ENCODE measurements at regions not wholly inside any gene's neighbourhood (a gene's known extent, or its start where the extent isn't known, plus 50 kb on each side); places are given as distances from the start of the nearest gene placed in this dataset.

DNA sequence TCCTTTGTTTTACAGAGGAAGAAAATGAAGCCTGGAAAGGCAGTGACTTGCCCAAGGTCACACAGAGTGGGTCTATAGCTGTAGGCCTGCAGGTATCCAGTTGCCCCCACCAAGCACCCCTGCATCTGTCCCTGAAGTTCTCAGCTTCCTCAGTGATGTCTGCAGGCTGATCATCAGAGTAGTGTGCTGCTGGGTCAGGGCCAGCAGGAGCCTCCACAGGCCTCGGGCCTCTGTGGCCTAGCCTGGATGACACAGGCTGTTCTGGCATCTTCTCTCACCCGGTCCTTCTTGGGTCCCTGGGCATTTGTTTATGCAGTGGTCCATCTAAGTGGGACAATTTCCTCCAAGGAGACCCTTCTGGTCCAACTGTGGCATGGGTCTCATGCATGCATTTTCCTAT is 74.8 kb upstream of the E2F8 start:
- Histone ChIP-seq H3K27ac (replicated peaks) (no peak overlapping the region), H3K27me3 (ENCODE audit: low read depth) (no peaks in the 10 kb centered on the region), H3K4me1 (peaks cover 4% of the 10 kb centered on the region), H3K36me3 (no peaks in the 10 kb centered on the region), H3K4me3 (no peak overlapping the region), H3K9me3 (replicated peaks) (no peaks in the 10 kb centered on the region)
- TF ChIP-seq, protein P1, sequence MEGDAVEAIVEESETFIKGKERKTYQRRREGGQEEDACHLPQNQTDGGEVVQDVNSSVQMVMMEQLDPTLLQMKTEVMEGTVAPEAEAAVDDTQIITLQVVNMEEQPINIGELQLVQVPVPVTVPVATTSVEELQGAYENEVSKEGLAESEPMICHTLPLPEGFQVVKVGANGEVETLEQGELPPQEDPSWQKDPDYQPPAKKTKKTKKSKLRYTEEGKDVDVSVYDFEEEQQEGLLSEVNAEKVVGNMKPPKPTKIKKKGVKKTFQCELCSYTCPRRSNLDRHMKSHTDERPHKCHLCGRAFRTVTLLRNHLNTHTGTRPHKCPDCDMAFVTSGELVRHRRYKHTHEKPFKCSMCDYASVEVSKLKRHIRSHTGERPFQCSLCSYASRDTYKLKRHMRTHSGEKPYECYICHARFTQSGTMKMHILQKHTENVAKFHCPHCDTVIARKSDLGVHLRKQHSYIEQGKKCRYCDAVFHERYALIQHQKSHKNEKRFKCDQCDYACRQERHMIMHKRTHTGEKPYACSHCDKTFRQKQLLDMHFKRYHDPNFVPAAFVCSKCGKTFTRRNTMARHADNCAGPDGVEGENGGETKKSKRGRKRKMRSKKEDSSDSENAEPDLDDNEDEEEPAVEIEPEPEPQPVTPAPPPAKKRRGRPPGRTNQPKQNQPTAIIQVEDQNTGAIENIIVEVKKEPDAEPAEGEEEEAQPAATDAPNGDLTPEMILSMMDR (IDR thresholded peaks at IDR 0.05; ENCODE audit: borderline replicate concordance), result no peak
- DNase-seq, result no peak
- intact Hi-C loops (cut with micrococcal nuclease), result no loop called here

DNA sequence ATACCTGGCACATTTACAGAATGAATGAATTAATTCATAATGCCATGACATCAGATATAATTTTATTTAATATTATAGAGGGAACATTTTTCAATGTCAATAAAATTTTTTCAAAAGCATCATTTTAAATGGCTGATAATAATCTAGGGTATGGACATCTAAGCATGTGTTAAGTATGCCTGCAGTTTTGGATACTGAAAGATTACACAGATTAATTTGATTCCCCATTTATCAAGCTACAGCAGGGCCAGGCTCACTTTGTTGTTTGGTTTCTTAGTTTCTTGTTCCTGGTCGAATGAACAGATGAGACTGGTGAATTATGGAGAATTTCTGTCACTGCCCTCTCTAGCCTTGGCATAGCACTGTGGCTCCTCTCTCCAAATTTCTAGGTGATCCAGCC is 72.4 kb upstream of the E2F8 start:
- intact Hi-C loops (cut with micrococcal nuclease), result loop anchor here (5.0 kb wide), 1 partner anchor 239 kb away; no protein-coding TSS in a partner anchor
- H3K27me3 ChIP-seq (ENCODE audit: low read depth), result no peaks in the 10 kb centered on the region
- TF ChIP-seq, protein P1 (IDR thresholded peaks at IDR 0.05; ENCODE audit: borderline replicate concordance), result no peak
- no peak overlapping the region for H3K4me3 ChIP-seq
- H3K9me3 ChIP-seq (replicated peaks), result no peaks in the 10 kb centered on the region
- H3K27ac ChIP-seq (replicated peaks), result no peak overlapping the region
- peaks cover 4% of the 10 kb centered on the region for H3K4me1 ChIP-seq
- no peak for DNase-seq
- H3K36me3 ChIP-seq, result no peaks in the 10 kb centered on the region

DNA sequence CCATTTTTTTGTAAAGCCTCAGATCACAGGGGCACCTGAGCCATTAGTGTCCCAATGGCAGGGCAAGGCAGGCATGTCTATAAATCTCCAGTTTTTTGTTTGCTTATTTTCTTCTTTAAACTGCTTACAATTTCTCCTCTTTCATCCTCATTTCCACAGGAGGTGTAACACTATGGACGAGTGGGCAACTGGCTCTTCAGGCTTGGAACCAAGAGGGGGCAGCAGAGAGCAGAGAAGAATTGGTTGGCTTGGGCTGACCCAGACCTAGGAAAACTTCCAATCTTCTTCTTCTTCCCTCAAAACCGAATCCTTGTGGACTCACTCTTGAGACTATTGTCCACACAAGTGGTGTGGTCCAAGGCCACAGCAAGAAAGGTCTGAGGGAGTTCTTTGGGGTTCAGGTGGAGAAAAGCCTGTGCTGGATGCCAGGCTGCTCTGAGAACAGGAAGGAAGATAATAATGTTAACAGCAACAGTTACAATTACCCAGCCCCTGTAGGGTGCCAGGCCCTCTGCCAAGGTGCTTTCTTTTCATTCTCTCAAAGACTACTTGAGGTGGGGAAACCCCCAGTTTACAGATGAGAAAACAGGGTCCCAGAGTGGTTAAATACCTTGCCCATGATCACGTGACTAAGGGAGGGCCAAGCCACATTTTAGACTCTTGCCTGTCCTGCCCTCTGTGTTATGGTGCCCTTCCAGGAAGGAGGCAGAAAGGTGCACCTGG is 70.7 kb upstream of the E2F8 start:
- Histone ChIP-seq H3K4me3 (no peak overlapping the region), H3K36me3 (no peaks in the 10 kb centered on the region), H3K27ac (replicated peaks) (no peak overlapping the region), H3K9me3 (replicated peaks) (no peaks in the 10 kb centered on the region), H3K4me1 (peaks cover 4% of the 10 kb centered on the region), H3K27me3 (ENCODE audit: low read depth) (no peaks in the 10 kb centered on the region)
- intact Hi-C loops (cut with micrococcal nuclease), result loop anchor here (5.0 kb wide), 1 partner anchor 241 kb away; no protein-coding TSS in a partner anchor
- TF ChIP-seq, protein P1 (IDR thresholded peaks at IDR 0.05; ENCODE audit: borderline replicate concordance), result peak; percentile 88
- DNase-seq, result peak; percentile 52

DNA sequence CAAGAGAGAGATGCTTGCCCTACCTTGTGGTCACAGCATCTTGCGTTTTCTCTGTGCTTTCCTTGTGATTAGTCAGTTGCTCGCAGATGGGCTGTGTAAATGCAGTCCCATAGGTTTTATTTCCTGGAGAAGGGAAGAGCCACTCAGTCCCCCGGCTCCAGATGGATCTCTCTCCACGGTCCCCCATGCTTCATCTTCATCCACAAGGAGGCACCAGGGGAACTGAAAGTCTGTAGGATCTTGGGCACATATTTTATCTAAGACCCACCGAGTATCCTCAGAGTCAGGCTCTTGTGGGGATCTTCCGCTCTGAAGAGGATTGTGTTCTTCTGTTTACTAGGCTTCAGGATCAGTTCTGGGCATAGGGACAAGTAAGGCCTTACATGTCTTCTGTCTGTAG is 66.8 kb upstream of the E2F8 start:
- Histone ChIP-seq H3K36me3 (no peaks in the 10 kb centered on the region), H3K27me3 (ENCODE audit: low read depth) (no peaks in the 10 kb centered on the region), H3K4me3 (no peak overlapping the region), H3K4me1 (peaks cover 4% of the 10 kb centered on the region), H3K27ac (replicated peaks) (no peak overlapping the region), H3K9me3 (replicated peaks) (no peaks in the 10 kb centered on the region)
- intact Hi-C loops (cut with micrococcal nuclease), result no loop called here
- TF ChIP-seq, protein P1 (IDR thresholded peaks at IDR 0.05; ENCODE audit: borderline replicate concordance), result no peak
- no peak for DNase-seq

DNA sequence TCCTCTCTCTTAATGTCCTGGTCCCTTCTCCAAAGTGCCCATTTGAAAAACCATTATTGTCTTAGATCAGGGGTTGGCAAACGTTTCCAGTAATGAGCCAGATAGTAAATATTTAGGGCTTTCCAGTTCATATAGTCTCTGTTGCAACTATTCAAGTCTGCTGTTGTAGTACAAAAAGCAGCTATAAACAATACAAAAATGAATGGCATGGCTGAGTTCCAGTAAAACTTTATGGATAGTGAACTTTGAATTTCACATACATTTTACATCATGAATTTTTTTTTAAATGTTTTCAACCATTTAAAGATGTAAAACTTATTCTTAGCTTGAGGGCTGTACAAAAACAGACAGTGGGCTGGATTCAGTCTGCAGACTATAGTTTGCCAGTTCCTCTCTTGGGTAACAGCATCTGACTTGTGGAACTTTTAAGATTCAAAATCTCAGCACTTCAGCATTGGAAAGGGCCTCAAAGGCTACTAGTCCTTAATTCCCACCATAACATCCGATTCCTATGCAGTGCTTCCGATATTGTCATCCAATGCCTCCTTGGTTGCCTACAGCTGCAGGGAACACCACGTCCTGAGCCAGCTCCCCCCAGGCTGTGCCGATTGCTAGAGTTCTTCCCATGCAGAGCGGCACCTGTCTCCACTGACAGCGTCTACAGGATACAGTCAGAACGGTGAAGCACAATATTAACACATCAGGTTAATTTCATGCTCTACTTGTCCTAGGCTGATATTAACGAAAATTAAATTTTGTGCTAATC is 65.6 kb upstream of the E2F8 start:
- intact Hi-C loops (cut with micrococcal nuclease), result no loop called here
- Histone ChIP-seq H3K4me3 (no peak overlapping the region), H3K27ac (replicated peaks) (no peak overlapping the region), H3K4me1 (no peaks in the 10 kb centered on the region), H3K27me3 (ENCODE audit: low read depth) (no peaks in the 10 kb centered on the region), H3K9me3 (replicated peaks) (no peaks in the 10 kb centered on the region), H3K36me3 (no peaks in the 10 kb centered on the region)
- TF ChIP-seq, protein P1 (IDR thresholded peaks at IDR 0.05; ENCODE audit: borderline replicate concordance), result no peak
- no peak for DNase-seq
